OCI-LY7 (cell line): ENCODE measurements at regions not wholly inside any gene's neighbourhood (a gene's known extent, or its start where the extent isn't known, plus 50 kb on each side); places are given as distances from the start of the nearest gene placed in this dataset.

ENCODE experiments used
- CTCF ChIP-seq: fragments of 200-600 bp; sonication (generic); conservative IDR thresholded peaks from 2 replicates; pipeline ENCODE4 v1.5.1; 2014; ENCODE audit warnings: mild to moderate bottlenecking, antibody characterized with exemption, low read length, moderate library complexity, mixed read lengths
- EZH2phosphoT487 ChIP-seq: fragments of 200-600 bp; sonication (generic); IDR thresholded peaks from 2 replicates; pipeline ENCODE4 v1.6.1; 2018; ENCODE audit warnings: low read depth, borderline replicate concordance, mild to moderate bottlenecking, mixed run types, antibody characterized with exemption, low read length, moderate library complexity, mixed read lengths

GRCh38 chr13:21798181-21798580 lies 127.3 kb downstream of the FGF9 start:
- TF ChIP-seq CTCF (no peak), EZH2phosphoT487 (no peak)
